Smooth muscle cell of the brain vasculature (primary cell): ENCODE measurements at regions not wholly inside any gene's neighbourhood (a gene's known extent, or its start where the extent isn't known, plus 50 kb on each side); places are given as distances from the start of the nearest gene placed in this dataset.

Source experiments
- DNase-seq: peaks from one replicate; pipeline ENCODE4 v3.0.0-alpha.2; 2012; ENCODE audit warnings: low read depth, low spot score

- no peak for DNase-seq
Measured at GRCh38 chr6:92166666-92167065, 1252.7 kb downstream of the EPHA7 start.

GRCh38 chr6:92161953-92162352 lies 1257.4 kb downstream of the EPHA7 start:
- DNase-seq: no peak

- no peak for DNase-seq
Measured at GRCh38 chr6:92160226-92160625, 1259.1 kb downstream of the EPHA7 start.

GRCh38 chr6:92159046-92159445 lies 1260.3 kb downstream of the EPHA7 start:
- no peak for DNase-seq

GRCh38 chr6:92150553-92150952 lies 1268.8 kb downstream of the EPHA7 start:
- no peak for DNase-seq

- no peak for DNase-seq
Measured at GRCh38 chr6:92147246-92147645, 1272.1 kb downstream of the EPHA7 start.

- no peak for DNase-seq
Measured at GRCh38 chr6:92139601-92140000, 1279.8 kb downstream of the EPHA7 start.

- no peak for DNase-seq
Measured at GRCh38 chr6:92132957-92133356, 1286.4 kb downstream of the EPHA7 start.

- DNase-seq: no peak
Measured at GRCh38 chr6:92132457-92132856, 1286.9 kb downstream of the EPHA7 start.

- DNase-seq: no peak
Measured at GRCh38 chr6:92130944-92131343, 1288.4 kb downstream of the EPHA7 start.

GRCh38 chr6:92126983-92127382 lies 1292.4 kb downstream of the EPHA7 start:
- no peak for DNase-seq

- no peak for DNase-seq
Measured at GRCh38 chr6:92126088-92126487, 1293.3 kb downstream of the EPHA7 start.

- DNase-seq: no peak
Measured at GRCh38 chr6:92125681-92126080, 1293.7 kb downstream of the EPHA7 start.

GRCh38 chr6:92124200-92124651 lies 1295.1 kb downstream of the EPHA7 start:
- DNase-seq: peak; percentile 1

- DNase-seq: no peak
Measured at GRCh38 chr6:92122746-92123145, 1296.6 kb downstream of the EPHA7 start.

GRCh38 chr6:92121228-92121627 lies 1298.1 kb downstream of the EPHA7 start:
- DNase-seq: no peak

GRCh38 chr6:92117800-92118199 lies 1301.6 kb downstream of the EPHA7 start:
- DNase-seq: no peak

- no peak for DNase-seq
Measured at GRCh38 chr6:92114797-92115196, 1304.6 kb downstream of the EPHA7 start.

- no peak for DNase-seq
Measured at GRCh38 chr6:92114091-92114675, 1305.2 kb downstream of the EPHA7 start.

- no peak for DNase-seq
Measured at GRCh38 chr6:92111386-92111785, 1308.0 kb downstream of the EPHA7 start.

- no peak for DNase-seq
Measured at GRCh38 chr6:92110403-92110802, 1309.0 kb downstream of the EPHA7 start.

GRCh38 chr6:92109956-92110355 lies 1309.4 kb downstream of the EPHA7 start:
- DNase-seq: no peak

- no peak for DNase-seq
Measured at GRCh38 chr6:92109256-92109655, 1310.1 kb downstream of the EPHA7 start.

GRCh38 chr6:92086750-92087149 lies 1332.6 kb downstream of the EPHA7 start:
- DNase-seq: no peak
